ENCODE measurements at regions not wholly inside any gene's neighbourhood (a gene's known extent, or its start where the extent isn't known, plus 50 kb on each side); places are given as distances from the start of the nearest gene placed in this dataset.

- no peak for DNase-seq
Measured at GRCh38 chr11:129290966-129291365, 84.7 kb upstream of the BARX2 start.

DNA sequence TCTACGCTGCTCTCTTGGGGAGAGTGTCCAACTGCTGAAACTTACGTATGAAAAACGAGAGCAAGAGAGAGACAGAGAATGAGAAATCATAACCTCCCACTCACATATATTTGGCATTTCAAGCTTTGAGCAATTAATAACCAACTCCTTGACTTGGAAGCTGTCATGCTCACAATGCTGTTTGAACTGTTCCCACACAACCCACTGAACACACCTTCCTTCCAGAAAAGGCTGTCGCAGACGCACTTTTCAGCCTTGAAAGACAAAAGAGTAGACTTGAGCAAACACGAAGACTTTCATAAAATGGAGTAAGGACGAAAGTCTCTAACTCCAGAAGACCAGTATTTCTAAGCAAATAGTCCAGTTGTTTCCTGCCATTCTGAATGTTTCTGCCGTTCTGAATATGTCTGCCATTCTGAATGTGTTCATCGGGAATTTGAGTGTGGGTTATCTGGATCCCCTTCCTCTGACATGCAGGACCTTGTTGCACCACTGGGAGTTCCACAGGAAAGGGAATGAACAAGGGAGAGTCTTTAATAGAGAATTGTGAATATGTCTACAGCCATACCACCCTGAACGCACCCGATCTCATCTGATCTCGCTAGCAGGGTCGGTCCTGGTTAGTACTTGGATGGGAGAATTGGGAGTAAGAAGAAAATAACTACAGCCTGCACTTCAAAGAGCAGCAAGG, 86.2 kb upstream of the BARX2 start:
- no peak for DNase-seq

DNA sequence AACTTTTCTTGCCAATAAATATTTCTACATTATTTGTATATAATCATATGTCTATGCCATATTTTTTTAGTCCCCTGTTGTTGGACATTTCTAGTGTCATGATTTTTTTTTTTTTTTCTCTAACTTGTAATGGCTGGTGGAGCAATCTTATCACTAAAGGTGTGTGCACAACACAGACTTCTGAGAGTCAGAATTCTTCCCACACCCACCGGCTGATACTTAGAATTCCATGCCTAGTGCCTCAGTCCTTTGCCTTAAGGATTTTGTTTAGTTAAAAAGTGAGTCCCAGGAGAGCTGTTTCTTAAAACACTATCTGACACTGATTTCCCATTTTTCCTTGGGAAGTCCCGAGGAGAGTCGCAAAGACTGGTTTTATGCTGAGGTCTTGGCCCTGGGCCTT, 87.7 kb upstream of the BARX2 start:
- DNase-seq: no peak

- no peak for DNase-seq
Measured at GRCh38 chr11:129286813-129287212, 88.8 kb upstream of the BARX2 start.

GRCh38 chr11:129285402-129285786, 90.3 kb upstream of the BARX2 start:
- no peak for DNase-seq

DNA sequence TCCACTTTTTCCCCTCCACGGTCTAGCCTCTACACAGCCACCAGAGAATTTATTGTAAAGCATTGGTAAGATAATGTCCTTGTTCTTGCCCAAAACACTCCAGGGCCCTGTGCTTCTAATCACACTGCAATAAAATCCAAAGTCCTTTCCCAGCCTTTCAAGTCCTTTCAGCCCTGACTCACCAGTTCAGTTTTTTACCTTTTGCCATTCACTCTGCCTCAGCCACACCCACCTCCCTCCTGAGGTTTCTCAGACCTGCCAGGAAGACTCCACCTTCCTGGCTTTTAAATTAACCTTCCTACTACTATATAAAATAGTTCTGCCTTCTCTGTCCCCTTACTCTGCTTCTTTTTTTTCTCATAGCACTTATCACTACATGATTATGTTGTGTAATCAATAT, 91.0 kb upstream of the ARHGAP32 start:
- DNase-seq: no peak

DNA sequence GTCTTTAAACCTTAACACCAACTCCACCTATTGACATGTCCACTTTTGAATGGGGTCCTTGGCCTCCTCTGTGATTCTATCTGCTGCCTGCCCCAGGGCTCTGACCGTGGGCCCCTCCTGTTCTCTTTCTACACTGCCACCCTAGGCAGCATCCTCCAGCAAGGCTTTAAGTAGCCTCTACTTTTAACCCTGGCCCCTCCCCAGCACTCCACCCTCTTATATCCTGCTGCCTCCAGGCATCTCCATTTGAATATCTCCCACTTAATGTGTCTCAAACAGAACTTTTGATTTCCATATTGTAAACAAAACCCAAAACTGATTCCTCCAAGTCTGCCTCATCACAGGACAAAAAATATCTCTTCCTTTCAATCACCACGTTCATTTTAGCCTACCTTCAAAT, 90.5 kb upstream of the ARHGAP32 start:
- DNase-seq: no peak

DNA sequence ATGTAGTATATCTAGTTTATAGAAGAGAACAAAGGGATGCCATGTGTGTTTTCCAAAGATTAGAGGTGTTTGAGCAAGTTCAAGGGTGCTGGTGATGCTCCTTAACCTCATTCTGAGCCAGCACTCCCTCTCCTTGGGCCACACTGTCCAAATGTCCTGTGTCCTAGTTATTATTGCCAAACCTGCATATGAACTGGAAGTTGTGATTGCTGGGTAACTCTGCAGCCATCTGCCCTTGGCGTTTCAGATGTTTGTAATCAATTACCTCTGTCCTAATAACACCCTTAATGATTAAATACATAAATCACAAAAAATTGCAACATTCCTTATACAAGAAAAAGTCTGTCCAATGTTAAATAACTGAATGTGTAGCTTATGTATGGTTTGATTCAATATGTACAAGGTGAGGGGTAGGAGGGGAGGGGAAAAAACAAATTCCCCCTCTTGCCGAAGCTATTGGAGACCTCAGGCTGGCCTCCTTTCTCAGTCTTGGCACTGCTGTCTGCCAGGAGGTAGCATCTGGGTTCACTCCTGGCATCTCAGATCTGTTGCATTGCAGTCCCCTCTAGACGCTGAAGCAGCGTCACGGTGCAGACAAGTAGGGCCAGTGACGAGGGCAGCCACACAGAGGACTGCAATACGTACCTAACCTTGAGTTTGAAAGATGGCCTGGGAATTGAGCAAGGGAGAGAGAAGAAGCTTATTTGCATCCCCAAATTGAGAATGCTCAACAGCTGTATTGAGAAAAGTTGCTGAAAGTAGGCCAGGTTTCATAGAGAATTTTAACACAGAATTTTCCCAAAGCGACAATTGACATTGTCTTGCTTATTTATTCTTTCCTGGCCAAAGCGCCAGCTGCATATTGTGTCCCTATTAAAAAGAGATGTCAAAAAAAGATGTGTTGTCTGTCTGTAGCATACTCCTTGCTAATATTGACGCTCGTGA, 89.6 kb upstream of the ARHGAP32 start:
- no peak for DNase-seq

- DNase-seq: peak; percentile 20
Measured at GRCh38 chr11:129280027-129280811, 88.1 kb upstream of the ARHGAP32 start.

GRCh38 chr11:129279326-129280026, 87.4 kb upstream of the ARHGAP32 start:
- DNase-seq: peak; percentile 74

DNA sequence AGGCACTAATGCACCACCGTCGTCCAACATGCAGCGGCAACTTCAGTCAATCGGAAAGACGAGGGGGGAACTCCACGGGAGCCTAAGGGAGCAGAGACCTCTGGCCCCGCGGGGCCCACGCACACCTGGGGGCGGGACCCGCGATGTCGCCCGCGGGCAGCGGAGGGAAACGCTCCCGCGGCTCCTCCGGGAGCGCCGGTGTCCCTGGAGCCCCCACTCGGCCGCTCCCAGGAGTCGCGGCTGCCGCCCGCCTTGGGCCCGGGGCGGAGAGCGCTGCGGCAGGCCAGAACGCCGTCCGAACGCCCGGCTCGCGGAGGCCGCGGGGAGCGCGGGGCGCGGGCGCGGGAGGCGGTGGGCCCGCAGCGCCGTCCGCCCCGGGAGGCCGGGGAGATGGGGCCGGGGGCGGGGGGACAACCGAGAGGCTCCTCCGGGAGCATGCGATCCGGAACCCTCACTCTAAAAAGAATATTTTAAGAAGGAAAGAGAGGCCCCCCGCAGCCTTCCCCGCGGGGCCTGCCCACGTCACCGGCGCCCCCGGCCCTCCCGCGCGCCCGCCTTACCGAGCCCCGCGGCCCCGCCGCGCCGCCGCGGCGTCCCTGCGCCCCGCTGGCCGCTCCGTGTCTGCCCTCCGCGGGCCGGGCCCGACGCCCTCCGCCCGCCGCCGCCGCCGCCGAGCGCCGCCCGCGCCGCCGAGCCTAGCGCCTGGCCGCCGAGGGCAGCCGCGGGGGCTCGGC, 86.6 kb upstream of the ARHGAP32 start:
- peak; percentile 34 for DNase-seq

DNA sequence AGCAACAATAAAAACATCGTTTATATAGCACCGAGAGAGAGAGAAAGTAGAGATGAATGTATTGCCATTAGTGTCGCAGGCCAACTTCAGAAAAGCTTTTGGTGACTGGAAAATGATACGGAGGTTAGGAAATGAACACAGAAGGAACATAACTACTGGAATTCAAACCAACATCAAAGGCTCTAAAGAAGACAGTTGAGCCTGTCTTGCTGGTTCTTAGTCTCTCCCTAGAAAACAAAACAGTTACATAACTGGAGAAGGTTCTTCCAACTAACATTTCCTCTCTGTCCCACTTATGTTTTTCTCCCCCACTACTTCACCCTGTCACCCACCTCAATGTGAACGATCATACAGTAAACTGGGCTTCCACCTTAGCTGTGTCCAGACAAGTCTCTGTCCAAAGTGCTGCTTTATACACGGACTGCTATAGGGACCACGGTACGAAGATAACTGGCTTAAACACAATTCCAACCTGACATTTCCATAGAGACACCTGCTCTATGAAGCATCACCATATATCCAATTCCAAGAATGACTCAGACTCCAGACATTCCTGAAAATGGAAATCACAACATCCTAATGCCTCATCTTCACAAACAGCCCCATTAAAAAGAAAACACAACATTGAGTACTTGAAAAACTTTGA, 85.2 kb upstream of the ARHGAP32 start:
- DNase-seq: no peak

GRCh38 chr11:129275828-129276227, 83.7 kb upstream of the ARHGAP32 start:
- no peak for DNase-seq

- DNase-seq: no peak
Measured at GRCh38 chr11:129273944-129274711, 82.0 kb upstream of the ARHGAP32 start.

DNA sequence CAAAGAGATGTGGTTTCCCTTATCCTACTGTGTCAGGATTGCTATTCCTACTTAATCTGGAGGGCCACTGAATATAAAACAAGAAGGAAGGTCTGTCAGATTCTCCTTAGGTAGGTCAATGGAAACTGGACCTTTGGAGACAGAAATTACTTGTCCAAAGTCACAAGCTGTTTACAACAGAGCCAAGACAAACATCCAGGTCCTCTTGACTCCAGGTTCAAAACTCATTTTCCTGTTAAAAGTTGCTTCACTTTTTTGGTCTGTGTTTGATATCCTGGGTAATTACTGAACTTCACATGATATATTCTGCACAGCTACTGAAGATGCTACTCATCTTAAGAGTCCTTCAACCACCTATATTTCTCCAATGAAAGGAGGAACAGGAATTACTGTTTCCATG, 81.2 kb upstream of the ARHGAP32 start:
- no peak for DNase-seq

GRCh38 chr11:129271030-129271429, 78.9 kb upstream of the ARHGAP32 start:
- DNase-seq: no peak

DNA sequence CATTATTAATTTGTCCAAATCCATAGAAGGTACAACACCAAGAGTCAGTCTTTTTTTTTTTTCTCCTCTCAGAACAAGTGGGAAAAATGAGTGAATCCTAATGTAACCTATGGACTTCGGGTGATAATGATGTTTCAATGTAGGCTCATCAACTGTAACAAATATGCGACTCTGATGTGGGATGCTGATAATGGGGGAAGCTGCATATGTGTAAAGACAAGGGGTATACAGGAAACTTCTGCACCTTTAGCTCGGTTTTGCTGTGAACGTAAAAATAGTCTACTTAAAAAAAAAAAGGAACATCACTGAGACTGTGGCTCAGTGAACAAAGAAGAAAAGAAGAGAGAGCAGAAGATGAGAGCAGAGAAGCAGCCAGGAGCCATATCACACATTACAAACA, 78.3 kb upstream of the ARHGAP32 start:
- no peak for DNase-seq

DNA sequence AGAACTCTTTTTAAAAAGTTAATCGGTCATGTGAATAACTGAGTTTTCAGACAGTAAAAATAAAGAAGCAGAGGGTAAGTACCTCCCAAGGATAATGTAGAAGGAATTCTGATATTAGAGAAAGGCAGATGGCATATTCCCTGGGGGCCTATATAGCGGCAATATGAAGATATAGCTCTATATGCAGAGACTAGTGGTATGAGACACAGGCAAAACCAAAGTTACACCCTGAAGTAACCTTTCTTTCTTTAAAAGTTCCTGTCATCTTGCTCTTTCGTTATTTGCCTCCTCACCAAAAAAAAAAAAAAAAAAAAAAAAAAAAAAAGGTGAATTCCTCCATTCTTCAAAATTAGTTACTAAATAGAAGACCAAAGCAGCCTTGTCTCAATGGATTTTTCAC, 76.2 kb upstream of the ARHGAP32 start:
- no peak for DNase-seq

DNA sequence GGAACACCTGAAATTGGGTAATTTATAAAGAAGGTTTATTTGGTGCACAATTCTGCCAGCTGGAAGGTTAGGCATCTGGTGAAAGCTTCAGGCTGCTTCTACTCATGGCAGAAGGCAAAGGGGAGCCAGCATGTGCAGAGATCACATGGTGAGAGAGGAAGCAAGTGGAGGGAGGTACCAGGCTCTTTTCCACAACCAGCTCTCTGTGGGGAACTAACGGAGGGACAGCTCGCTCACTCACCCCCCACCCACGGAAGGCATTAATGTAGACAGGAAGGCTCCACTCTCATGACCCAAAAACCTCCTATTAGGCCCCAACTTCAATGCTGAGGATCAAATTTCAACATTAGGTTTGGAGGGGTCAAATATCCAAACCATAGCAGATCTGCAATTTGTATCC, 75.6 kb upstream of the ARHGAP32 start:
- no peak for DNase-seq

DNA sequence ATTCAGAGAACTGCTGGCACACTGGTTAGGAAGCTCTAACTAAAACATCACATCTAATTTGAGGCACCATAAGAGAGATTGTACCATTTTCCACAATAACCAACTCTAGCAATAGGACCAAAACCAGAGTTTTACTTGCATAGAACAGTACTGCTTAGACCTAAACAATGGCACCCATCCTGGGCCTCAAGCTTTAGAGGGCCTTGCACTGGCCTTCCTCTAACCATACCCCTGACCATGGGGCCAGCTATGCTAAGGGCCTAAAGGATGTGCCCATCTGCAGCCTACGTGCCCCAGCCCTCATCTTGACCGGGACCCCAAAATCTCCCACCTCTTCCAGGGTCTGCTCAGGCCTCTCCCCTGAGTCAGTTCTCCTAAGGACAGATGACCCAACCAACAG, 74.4 kb upstream of the ARHGAP32 start:
- DNase-seq: no peak
